K562 (cell line): ENCODE measurements at regions not wholly inside any gene's neighbourhood (a gene's known extent, or its start where the extent isn't known, plus 50 kb on each side); places are given as distances from the start of the nearest gene placed in this dataset.

Source experiments
- ATAC-seq: fragments of 200-7000 bp; cut with Tn5 transposase; 3 replicates; pipeline ENCODE4 v1.9.1; 2020; ENCODE audit warnings: moderate library complexity
- BruUV-seq: library from RNA; stranded (reverse); fragments of 400-500 nt; replicated peaks from 2 replicates; lab custom pipeline; 2021; lab: Mats Ljungman, UMichigan
- CTCF ChIA-PET: fragments of 300-600 bp; formaldehyde crosslinking; extraction: SDS; loops from one replicate; lab custom pipeline; 2021; ENCODE audit warnings: low intra/inter-chr PET ratio; lab: Yijun Ruan, JAX
- POLR2A ChIA-PET: fragments of 300-600, 350-650 bp; sonication (Branson Sonifier 250); formaldehyde crosslinking; extraction: SDS; loops from one replicate; lab custom pipeline; 2021; ENCODE audit warnings: antibody characterized with exemption, inconsistent platforms; lab: Yijun Ruan, JAX
- DNase-seq, 4 experiments: peaks; one replicate each; pipeline versions ENCODE4 v3.0.0 to v3.0.0-alpha.2; 2011 to 2018; ENCODE audit warnings: low spot score in 3 of 4, mixed read lengths in 3 of 4; ENCODE audit errors: extremely low read depth in 1 of 4
- FAIRE-seq: peaks from 2 replicates; lab custom pipeline; 2011; peaks lifted over from hg19 to GRCh38; lab: Jason Lieb, UNC
- H2AFZ ChIP-seq: 2 replicates; pipeline ENCODE4 v1.6.0; 2011; ENCODE audit warnings: low read depth, low read length, control low read depth, inconsistent platforms
- H3K27ac ChIP-seq: fragments of 200-600 bp; 3 replicates; pipeline ENCODE4 v1.8.0; 2011; ENCODE audit warnings: low read depth, mild to moderate bottlenecking, control low read depth, inconsistent platforms, low read length, moderate library complexity, mixed read lengths; ENCODE audit errors: extremely low read depth
- H3K27me3 ChIP-seq, 2 experiments: fragments of 300-600 bp in 1 of 2; 2 replicates in 1 of 2; 3 replicates in 1 of 2; pipeline versions ENCODE4 v1.6.0 to v1.8.0; 2011; ENCODE audit warnings: inconsistent platforms in 2 of 2, low read length in 2 of 2, mild to moderate bottlenecking in 1 of 2, mixed read lengths in 1 of 2, moderate library complexity in 1 of 2; ENCODE audit not compliant: control insufficient read depth in 2 of 2, insufficient read depth in 2 of 2
- H3K36me3 ChIP-seq: fragments of 300-600 bp; 3 replicates; pipeline ENCODE4 v1.8.0; 2011; ENCODE audit warnings: mild to moderate bottlenecking, low read length, inconsistent platforms; ENCODE audit not compliant: control insufficient read depth, insufficient read depth
- H3K4me1 ChIP-seq, 2 experiments: fragments of 200-600 bp in 1 of 2; replicated peaks in 1 of 2; 2 replicates in 1 of 2; 3 replicates in 1 of 2; pipeline versions ENCODE4 v1.5.1 to v1.8.0; 2011; ENCODE audit warnings: inconsistent platforms in 2 of 2, low read length in 2 of 2, mild to moderate bottlenecking in 1 of 2, mixed read lengths in 1 of 2, moderate library complexity in 1 of 2; ENCODE audit not compliant: control insufficient read depth in 2 of 2, insufficient read depth in 2 of 2
- H3K4me2 ChIP-seq: 2 replicates; pipeline ENCODE4 v1.6.1; 2011; ENCODE audit warnings: low read length, control low read depth, inconsistent platforms, mixed read lengths; ENCODE audit not compliant: insufficient read depth
- H3K4me3 ChIP-seq: fragments of 200-600 bp; sonication (generic), shearing (Covaris generic); 2 replicates; pipeline ENCODE4 v1.5.1; 2016; ENCODE audit warnings: control low read depth, inconsistent platforms
- H3K79me2 ChIP-seq: fragments of 200-600 bp; 3 replicates; pipeline ENCODE4 v1.8.0; 2011; ENCODE audit warnings: low read length, inconsistent platforms; ENCODE audit not compliant: control insufficient read depth, insufficient read depth
- H3K9ac ChIP-seq, 2 experiments: 2 replicates each; pipeline versions ENCODE4 v1.6.0 to v1.6.1; 2011; ENCODE audit warnings: low read depth in 2 of 2, low read length in 2 of 2, control low read depth in 1 of 2, inconsistent platforms in 1 of 2, mild to moderate bottlenecking in 1 of 2, mixed read lengths in 1 of 2; ENCODE audit not compliant: insufficient read depth in 1 of 2
- H3K9me1 ChIP-seq: one replicate; pipeline ENCODE4 v1.6.0; 2011; ENCODE audit warnings: inconsistent platforms, mild to moderate bottlenecking, low read length, moderate library complexity; ENCODE audit not compliant: control insufficient read depth, insufficient read depth
- H3K9me3 ChIP-seq: replicated peaks from 2 replicates; pipeline ENCODE4 v1.5.1; 2011; ENCODE audit warnings: low read depth, low read length, inconsistent platforms; ENCODE audit not compliant: control insufficient read depth, insufficient read depth
- H4K20me1 ChIP-seq: replicated peaks from 2 replicates; pipeline ENCODE4 v1.6.1; 2011; ENCODE audit warnings: low read length, inconsistent platforms, mixed read lengths; ENCODE audit not compliant: control insufficient read depth, insufficient read depth
- CBX3 ChIP-seq, 2 experiments: IDR thresholded peaks; 1 replicate in 1 of 2; 2 replicates in 1 of 2; pipeline ENCODE4 v1.6.1; 2012; ENCODE audit warnings: inconsistent platforms in 2 of 2, low read length in 2 of 2, borderline replicate concordance in 1 of 2, control low read depth in 1 of 2
- E2F5 ChIP-seq: sonication (generic); formaldehyde crosslinking; IDR thresholded peaks from 2 replicates; pipeline ENCODE4 v1.8.0; 2022; ENCODE audit warnings: mild to moderate bottlenecking, missing genetic modification reagents
- ESRRB ChIP-seq: fragments of 250-450 bp; sonication (Bioruptor Pico); IDR thresholded peaks from 2 replicates; pipeline ENCODE4 v1.5.0; 2020; ENCODE audit warnings: mild to moderate bottlenecking, moderate library complexity, borderline replicate concordance
- GABPB2 ChIP-seq: fragments of 250-450 bp; sonication (Bioruptor Pico); conservative IDR thresholded peaks from 2 replicates; pipeline ENCODE4 v1.5.1; 2021; ENCODE audit warnings: mild to moderate bottlenecking
- KLF1 ChIP-seq: fragments of 450-650 bp; IDR thresholded peaks from 2 replicates; pipeline ENCODE4 v1.6.1; 2016; ENCODE audit warnings: missing genetic modification characterization, missing compliant biosample characterization
- MITF ChIP-seq: IDR thresholded peaks from 2 replicates; pipeline ENCODE4 v1.6.1; 2014; ENCODE audit warnings: antibody characterized with exemption
- MNT ChIP-seq, 2 experiments: fragments of 450-650 bp; conservative IDR thresholded peaks; 2 replicates each; pipeline ENCODE4 v1.6.1; 2017; ENCODE audit warnings: mild to moderate bottlenecking in 2 of 2, moderate library complexity in 2 of 2
- NR0B1 ChIP-seq: fragments of 450-650 bp; IDR thresholded peaks from one replicate; pipeline ENCODE4 v1.6.1; 2018; ENCODE audit warnings: mild to moderate bottlenecking, moderate library complexity; ENCODE audit not compliant: partially characterized antibody
- PRMT5 ChIP-seq: sonication (generic); formaldehyde crosslinking; IDR thresholded peaks from 2 replicates; pipeline ENCODE4 v1.5.0; 2020; ENCODE audit warnings: missing genetic modification reagents
- RBM17 ChIP-seq: fragments of 200-400 bp; formaldehyde crosslinking; IDR thresholded peaks from 2 replicates; pipeline ENCODE4 v1.6.1; 2017; ENCODE audit warnings: low read depth, mild to moderate bottlenecking, low read length, borderline replicate concordance
- SRSF9 ChIP-seq: fragments of 200-400 bp; formaldehyde crosslinking; IDR thresholded peaks from 2 replicates; pipeline ENCODE4 v1.6.1; 2017; ENCODE audit warnings: low read depth, low read length, borderline replicate concordance
- TCF3 ChIP-seq: sonication (generic); formaldehyde crosslinking; IDR thresholded peaks from 2 replicates; pipeline ENCODE4 v1.4.0; 2020; ENCODE audit warnings: mild to moderate bottlenecking, missing genetic modification reagents
- ZFP1 ChIP-seq: fragments of 450-650 bp; formaldehyde crosslinking; IDR thresholded peaks from 2 replicates; pipeline ENCODE4 v1.4.0; 2020; ENCODE audit warnings: mild to moderate bottlenecking, mixed read lengths
- ZNF184 ChIP-seq: sonication (generic); formaldehyde crosslinking; IDR thresholded peaks from 2 replicates; pipeline ENCODE4 v1.5.0; 2020; ENCODE audit warnings: missing genetic modification reagents
- ZNF589 ChIP-seq: fragments of 200-800 bp; sonication (Bioruptor generic); IDR thresholded peaks from 2 replicates; pipeline ENCODE4 v1.6.1; 2016; ENCODE audit warnings: low read depth, missing genetic modification characterization, missing compliant biosample characterization
- ZNF764 ChIP-seq: fragments of 250-450 bp; sonication (Bioruptor Pico); IDR thresholded peaks from 2 replicates; pipeline ENCODE4 v1.4.0; 2020; ENCODE audit warnings: low read depth, mild to moderate bottlenecking, moderate library complexity
- WGBS: fragments of 100-300 bp; shearing (Covaris generic); methylation state at CpG from one replicate; pipeline ENCODE4 v1.1.6; 2016; ENCODE audit warnings: low coverage, mixed read lengths; ENCODE audit not compliant: insufficient coverage; ENCODE audit errors: missing lambda C conversion rate; 5-methylcytosine and 5-hydroxymethylcytosine counted together
- in situ Hi-C: fragments of 300-500 bp; cut with MboI; formaldehyde crosslinking; loops from 4 replicates; pipeline ENCODE4 v1.15.0; 2018; ENCODE audit warnings: inconsistent platforms, mixed read lengths
- intact Hi-C: fragments of 100-400 bp; cut with micrococcal nuclease; formaldehyde crosslinking; loops from 2 replicates; pipeline ENCODE4 v1.14.2; 2022

- Histone ChIP-seq H3K9ac (no peak overlapping the region), H3K4me2 (no peak overlapping the region), H3K9me3 (no peaks in the 10 kb centered on the region), H3K36me3 (no peaks in the 10 kb centered on the region), H3K9me1 (no peaks in the 10 kb centered on the region), H3K27me3 (no peaks in the 10 kb centered on the region), H3K4me3 (no peak overlapping the region), H2AFZ (no peak overlapping the region), H3K79me2 (no peaks in the 10 kb centered on the region), H3K27ac (no peak overlapping the region), H4K20me1 (no peaks in the 10 kb centered on the region), H3K4me1 (no peaks in the 10 kb centered on the region)
- CTCF ChIA-PET, result no interaction called here
- ATAC-seq (no peak), FAIRE-seq (no peak), DNase-seq (no peak)
- intact Hi-C loops (no loop called here), in situ Hi-C loops (no loop called here)
- 0% methylated on average over 5 of the region's 5 CpGs for WGBS
- BruUV-seq, result no TSS peak
- POLR2A ChIA-PET, result no interaction called here
- TF ChIP-seq NR0B1 (no peak), MITF (no peak), CBX3 (IDR thresholded peaks at IDR 0.05; ENCODE audit: borderline replicate concordance in 1 of 2, low read length in 2 of 2) (no peak), ZFP1 (CRISPR knock-in tag) (no peak), GABPB2 (CRISPR knock-in tag) (no peak), SRSF9 (no peak), ZNF184 (no peak), ZNF589 (CRISPR knock-in tag) (no peak), ESRRB (CRISPR knock-in tag) (no peak), RBM17 (no peak), E2F5 (CRISPR knock-in tag) (no peak), MNT (conservative IDR thresholded peaks at IDR 0.05) (no peak), ZNF764 (CRISPR knock-in tag) (no peak), KLF1 (tag) (no peak), TCF3 (CRISPR knock-in tag) (no peak), PRMT5 (CRISPR knock-in tag) (no peak)
Measured at GRCh38 chr3:168288511-168289401, 193.0 kb upstream of the GOLIM4 start.
